ENCODE measurements at regions not wholly inside any gene's neighbourhood (a gene's known extent, or its start where the extent isn't known, plus 50 kb on each side); places are given as distances from the start of the nearest gene placed in this dataset.

DNA sequence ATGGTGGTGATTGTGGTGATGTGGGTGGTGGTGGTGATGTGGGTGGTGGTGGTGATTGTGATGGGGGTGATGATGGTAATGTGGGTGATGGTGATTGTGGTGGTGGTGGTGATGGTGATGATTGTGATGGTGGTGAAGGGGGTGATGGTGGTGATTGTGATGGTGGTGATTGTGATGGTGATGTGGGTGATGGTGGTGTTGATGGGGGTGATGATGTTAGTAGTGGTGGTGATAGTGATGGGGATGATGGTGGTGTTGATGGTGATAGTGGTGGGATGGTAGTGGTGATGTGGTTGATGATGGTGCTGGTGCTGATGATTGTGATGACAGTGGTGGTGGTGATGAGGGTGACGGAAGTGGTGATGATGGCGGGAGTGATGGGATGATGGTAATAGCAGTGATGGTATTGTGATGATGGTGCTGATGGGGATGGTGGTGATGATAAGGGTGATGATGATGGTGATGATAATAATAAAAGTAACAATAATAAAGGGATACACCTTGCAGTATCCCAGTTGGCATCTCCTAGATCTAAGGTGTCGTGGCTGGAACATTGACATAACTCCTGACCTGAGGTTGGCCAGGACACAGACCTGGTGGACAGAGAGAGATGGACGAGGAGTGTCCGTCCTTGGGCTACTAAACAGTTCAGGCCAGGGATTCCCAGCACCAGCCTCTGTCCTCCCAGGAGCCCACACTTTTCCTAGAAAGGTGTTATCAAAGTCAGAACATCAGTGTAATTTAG is 344.5 kb downstream of the SEC14L1 start:
- in situ Hi-C loops (cut with HindIII; ENCODE audit: low pct_unique_long_range_greater_than_20kb, low sequenced_read_pairs), result no loop called here
- DNase-seq (ENCODE audit: low read depth, low spot score), result no peak

DNA sequence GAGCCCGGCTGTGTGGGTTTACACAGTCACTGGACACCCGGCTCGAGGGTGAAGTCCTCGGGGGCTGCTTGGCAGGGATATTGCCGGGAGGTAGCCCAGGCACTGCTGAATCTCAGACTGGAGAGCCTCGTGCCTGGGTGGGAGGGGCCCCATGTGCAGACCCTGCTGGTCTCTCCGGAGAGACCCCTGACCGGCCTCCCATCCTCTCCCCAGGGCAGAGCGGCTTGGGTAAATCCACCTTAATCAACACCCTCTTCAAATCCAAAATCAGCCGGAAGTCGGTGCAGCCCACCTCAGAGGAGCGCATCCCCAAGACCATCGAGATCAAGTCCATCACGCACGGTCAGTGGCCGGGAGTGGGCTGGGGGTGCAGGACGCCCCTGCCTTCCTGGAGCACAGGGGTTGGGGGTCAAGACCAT is 346.5 kb downstream of the SEC14L1 start:
- no peak for DNase-seq (ENCODE audit: low read depth, low spot score)
- in situ Hi-C loops (cut with HindIII; ENCODE audit: low pct_unique_long_range_greater_than_20kb, low sequenced_read_pairs), result no loop called here

DNA sequence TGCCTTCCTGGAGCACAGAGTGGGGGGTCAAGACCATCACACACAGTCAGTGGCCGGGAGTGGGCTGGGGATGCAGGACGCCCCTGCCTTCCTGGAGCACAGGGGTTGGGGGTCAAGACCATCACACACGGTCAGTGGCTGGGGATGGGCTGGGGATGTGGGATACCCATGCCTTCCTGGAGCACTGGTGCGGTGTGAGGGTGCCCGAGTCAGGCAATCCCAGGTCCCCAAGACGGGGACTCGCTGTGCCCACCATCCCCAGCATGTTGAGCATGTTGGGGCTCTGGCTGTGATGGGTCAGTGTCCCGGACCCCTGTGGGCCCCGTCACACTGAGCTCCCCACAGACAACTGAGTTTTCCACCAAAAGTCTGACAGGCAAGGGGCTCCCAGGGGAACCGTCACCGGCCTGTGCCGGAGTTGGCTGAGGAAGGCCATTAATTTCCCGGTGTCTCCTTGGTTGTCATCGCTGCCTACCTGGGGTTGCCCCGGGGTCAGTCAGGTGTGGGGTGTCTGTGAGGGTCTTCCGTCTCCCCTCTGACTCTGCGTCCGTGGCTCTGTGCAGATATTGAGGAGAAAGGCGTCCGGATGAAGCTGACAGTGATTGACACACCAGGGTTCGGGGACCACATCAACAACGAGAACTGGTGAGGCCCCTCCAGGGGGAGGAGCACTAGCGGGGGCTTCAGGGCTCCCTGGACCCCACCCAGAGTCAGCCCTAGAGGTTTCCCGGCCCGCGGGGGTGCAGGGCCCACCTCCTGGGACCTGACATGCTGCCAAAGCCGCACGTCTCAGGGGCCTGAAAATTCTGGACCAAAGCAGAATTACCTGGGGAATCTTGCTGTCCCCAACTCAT is 347.1 kb downstream of the SEC14L1 start:
- DNase-seq (ENCODE audit: low read depth, low spot score), result no peak
- in situ Hi-C loops (cut with HindIII; ENCODE audit: low pct_unique_long_range_greater_than_20kb, low sequenced_read_pairs), result no loop called here

DNA sequence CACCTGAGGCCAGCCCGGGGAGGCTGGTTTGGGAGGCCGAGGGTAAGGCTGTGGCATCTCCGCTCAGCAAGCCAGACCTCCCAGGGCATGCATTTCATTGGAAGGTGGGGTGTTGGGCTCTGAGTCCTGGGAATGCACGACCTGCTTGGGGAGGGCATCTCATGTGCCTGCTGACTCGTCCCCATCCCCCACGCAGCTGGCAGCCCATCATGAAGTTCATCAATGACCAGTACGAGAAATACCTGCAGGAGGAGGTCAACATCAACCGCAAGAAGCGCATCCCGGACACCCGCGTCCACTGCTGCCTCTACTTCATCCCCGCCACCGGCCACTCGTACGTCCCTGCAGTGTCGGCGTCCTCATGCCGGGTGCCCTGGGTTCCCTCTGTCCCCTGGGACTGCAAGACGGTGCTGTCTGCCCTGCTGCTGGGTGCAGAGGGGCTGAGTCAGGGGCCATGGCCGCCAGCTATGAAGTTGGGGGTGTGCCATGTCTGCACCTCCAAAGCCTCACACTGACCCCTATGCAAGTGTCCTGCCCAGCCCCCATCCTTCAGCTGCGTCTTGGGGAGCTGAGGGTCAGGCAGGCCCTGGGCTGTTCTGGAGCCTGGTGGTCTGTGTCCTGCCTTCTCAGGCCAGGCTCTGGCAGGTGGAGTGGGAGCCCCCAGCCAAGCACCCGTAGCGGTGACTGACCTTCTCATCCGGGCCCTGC is 347.9 kb downstream of the SEC14L1 start:
- DNase-seq (ENCODE audit: low read depth, low spot score), result no peak
- in situ Hi-C loops (cut with HindIII; ENCODE audit: low pct_unique_long_range_greater_than_20kb, low sequenced_read_pairs), result no loop called here

DNA sequence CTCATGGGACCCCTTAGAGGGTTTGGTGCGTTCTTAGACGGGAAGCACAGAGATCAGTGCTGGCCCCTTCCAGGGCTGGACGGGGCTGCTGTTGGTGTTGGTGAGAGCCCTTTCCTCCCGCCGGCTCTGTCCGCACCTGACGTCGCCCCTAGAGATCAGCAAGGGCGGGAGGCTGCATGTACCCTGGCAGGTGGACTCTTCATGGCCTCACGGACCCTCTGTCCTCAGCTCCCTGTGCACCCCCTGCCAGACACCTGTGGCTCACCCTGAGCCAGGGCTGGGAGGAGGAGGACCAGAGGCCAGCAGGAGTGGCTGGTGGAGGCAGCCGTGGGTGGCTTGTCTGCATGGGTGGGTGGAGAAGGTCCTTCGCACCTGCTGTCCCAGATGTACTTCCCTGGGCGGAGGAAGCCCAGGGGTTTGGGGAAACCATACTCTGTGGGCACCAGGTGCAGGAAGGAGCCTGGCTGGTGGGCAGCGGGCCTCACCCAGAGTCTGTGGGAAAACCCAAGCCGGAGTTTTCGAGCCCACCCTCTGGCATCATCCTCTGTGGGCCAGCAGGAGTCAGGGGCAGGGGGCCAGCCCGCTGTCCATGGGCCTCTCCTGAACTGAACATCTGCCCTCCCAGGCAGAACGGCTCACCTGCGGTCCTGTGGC is 348.6 kb downstream of the SEC14L1 start:
- in situ Hi-C loops (cut with HindIII; ENCODE audit: low pct_unique_long_range_greater_than_20kb, low sequenced_read_pairs), result no loop called here
- DNase-seq (ENCODE audit: low read depth, low spot score), result no peak

DNA sequence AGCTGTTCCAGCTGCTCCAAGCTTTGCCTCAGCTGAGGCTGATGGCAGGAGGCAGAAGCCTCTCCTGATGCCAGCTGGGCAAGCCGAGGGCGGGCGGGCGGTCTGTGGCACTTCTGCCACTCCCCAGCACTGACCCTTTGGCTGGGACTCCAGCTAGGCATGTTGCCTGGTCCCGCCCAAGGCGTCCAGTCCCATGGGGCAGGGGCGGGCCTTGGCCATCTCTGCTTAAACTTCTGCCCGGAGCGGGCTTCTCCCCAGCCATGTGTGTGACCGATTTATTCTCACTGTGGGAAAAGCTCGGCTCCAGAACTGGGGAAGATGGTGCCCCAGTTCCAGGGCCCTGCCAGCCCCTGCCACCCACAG is 349.1 kb downstream of the SEC14L1 start:
- no peak for DNase-seq (ENCODE audit: low read depth, low spot score)
- in situ Hi-C loops (cut with HindIII; ENCODE audit: low pct_unique_long_range_greater_than_20kb, low sequenced_read_pairs), result no loop called here

DNA sequence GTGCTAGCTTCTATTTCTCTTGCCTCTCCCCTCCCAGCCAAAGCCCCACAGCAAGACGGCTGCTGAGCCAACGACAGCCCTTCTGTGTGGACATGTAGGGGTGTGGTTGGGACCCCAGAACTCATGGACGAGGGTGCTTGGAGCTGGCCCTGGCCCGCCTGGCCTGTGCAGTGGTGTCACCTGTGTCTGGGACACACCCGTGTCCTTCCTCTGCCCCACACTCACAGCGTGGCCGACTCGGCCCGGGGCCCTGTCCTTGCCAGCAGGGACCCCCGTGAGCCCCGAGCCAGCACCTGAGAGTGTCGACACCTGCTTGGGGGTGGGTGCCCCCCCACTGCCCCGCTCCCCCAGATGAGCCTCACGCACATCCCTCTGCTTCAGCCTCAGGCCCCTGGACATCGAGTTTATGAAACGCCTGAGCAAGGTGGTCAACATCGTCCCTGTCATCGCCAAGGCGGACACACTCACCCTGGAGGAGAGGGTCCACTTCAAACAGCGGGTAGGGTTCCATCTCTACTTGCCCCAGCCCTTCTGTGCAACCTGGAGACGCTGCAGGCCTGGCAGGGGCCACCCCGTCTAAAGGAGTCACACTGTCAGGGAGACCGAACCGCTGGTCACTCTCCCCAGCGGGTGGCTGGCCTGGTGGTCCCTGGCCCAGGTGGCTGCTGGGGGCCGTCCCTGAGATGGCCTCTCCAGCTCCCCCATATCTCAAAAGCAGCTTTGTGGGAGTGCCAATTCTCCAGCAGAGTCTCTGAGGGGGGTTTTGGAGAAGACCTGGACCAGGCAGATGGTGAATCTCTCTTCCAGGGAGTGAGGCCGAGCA is 349.8 kb downstream of the SEC14L1 start:
- in situ Hi-C loops (cut with HindIII; ENCODE audit: low pct_unique_long_range_greater_than_20kb, low sequenced_read_pairs), result no loop called here

DNA sequence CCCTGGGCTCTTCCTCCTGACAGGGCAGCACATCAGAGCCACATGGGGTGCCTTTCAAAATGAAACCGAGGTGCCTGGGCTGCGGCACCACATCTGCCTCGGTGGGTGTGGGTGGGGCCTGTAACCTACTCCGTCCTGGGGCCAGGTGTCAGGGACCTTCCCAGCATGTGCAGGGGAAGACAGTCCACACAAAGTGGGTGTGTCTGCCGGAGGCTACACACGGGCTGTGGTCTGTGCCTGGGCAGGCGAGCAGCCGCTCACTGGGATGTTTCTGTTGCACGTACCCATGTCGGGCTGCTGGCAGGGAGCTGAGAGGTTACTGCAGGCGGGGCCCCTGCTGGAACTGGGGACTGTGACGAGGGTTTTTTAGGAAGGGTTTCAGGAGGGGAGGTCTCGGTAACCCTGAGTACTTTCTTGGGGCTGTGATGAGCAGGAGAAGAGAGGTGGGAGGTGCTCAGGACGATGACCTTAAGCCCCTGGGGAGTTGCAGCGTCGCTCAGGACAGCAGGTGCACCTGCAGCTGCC is 351.2 kb downstream of the SEC14L1 start:
- in situ Hi-C loops (cut with HindIII; ENCODE audit: low pct_unique_long_range_greater_than_20kb, low sequenced_read_pairs), result no loop called here
- DNase-seq (ENCODE audit: low read depth, low spot score), result no peak

More for the DNA sequence above, 349.8 kb downstream of the SEC14L1 start:
- no peak for DNase-seq (ENCODE audit: low read depth, low spot score)

DNA sequence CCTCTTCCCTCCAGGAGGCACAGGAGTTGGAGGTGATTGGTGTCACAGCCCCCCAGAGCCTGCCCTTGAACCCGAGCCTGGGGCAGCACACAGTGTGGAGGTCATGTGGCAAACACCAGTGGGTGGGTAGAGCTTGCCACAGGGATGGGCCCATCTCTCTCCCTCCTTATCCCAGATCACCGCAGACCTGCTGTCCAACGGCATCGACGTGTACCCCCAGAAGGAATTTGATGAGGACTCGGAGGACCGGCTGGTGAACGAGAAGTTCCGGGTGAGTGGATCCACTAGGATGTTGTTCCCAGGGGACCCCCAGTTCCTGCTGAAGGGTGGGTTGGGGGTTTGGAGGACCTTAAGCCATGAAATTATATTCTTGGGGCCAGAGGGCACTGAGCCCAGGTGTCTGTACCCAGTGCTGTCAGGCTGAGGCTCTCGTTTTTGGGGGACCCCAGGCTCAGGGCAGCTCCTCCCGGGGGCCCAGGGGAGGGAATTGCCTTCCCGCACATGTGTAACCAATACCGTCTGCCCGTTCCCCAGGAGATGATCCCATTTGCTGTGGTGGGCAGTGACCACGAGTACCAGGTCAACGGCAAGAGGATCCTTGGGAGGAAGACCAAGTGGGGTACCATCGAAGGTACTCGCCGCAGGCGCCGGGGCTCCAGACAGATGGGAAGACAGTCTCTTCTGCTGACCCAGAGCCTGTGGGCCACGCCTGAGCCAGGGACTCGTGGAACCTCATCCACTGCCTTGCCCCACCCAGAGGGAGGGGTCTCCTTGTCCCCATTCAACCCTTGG is 351.9 kb downstream of the SEC14L1 start:
- in situ Hi-C loops (cut with HindIII; ENCODE audit: low pct_unique_long_range_greater_than_20kb, low sequenced_read_pairs), result no loop called here
- DNase-seq (ENCODE audit: low read depth, low spot score), result no peak

DNA sequence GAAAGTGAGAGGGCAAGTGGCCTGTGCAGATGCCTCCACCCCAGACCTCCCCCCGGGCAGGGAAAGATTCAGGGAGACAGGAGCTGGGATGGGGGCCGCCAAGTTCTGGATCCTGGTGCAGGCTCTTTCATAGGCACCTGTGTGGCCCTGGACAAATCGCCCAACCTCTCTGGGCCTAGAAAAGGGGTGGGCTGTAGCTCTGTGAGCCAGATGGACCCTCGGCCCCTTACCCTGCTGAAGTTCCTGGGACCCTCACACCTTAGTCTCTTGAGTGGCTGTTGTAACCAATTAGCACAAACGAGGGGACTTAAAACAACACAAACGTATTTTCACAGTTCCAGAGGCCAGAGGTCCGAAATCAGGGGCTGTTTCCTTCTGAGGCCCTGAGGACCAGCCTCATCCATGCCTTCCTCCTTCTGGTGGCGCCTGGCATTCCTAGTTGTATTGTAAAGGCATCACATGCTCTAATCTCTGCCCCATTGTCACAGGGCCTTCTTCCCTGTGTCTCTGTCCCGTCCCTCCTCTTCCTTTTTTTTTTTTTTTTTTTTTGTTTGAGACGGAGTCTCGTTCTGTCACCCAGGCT is 352.6 kb downstream of the SEC14L1 start:
- in situ Hi-C loops (cut with HindIII; ENCODE audit: low pct_unique_long_range_greater_than_20kb, low sequenced_read_pairs), result no loop called here
- DNase-seq (ENCODE audit: low read depth, low spot score), result no peak

DNA sequence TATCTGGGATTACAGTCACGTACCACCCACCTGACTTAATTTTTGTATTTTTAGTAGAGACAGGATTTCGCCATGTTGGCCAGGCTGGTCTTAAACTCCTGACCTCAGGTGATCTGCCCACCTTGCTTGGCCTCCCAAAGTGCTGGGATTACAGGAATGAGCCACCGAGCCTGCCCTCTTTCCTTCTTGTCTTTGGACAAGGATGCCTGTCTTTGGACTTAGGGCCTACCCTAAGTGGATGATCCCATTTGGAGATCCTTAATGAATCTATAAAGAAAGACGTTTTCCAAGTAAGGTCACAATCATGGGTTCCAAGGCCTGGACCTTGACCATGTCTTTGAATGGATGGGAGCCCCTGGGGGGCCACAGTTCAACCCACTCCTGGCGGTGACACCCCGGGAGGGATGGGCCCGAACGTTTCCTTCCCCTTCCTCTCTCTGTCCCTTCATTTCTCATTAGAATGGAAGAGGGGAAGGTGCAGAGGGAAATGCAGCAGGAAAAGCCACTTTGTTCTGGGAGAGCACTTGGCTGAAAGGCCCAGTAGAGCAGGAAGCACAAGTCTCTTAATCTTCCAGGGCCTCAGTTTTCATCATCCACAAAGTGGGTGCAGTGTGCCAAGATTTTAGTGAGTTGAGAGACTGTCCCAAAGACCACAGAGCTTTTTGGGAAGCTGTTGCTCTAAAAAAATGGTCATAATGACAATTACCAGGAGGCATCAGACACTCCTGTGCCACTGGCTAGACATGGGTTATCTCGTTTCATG is 353.3 kb downstream of the SEC14L1 start:
- in situ Hi-C loops (cut with HindIII; ENCODE audit: low pct_unique_long_range_greater_than_20kb, low sequenced_read_pairs), result no loop called here
- DNase-seq (ENCODE audit: low read depth, low spot score), result no peak

DNA sequence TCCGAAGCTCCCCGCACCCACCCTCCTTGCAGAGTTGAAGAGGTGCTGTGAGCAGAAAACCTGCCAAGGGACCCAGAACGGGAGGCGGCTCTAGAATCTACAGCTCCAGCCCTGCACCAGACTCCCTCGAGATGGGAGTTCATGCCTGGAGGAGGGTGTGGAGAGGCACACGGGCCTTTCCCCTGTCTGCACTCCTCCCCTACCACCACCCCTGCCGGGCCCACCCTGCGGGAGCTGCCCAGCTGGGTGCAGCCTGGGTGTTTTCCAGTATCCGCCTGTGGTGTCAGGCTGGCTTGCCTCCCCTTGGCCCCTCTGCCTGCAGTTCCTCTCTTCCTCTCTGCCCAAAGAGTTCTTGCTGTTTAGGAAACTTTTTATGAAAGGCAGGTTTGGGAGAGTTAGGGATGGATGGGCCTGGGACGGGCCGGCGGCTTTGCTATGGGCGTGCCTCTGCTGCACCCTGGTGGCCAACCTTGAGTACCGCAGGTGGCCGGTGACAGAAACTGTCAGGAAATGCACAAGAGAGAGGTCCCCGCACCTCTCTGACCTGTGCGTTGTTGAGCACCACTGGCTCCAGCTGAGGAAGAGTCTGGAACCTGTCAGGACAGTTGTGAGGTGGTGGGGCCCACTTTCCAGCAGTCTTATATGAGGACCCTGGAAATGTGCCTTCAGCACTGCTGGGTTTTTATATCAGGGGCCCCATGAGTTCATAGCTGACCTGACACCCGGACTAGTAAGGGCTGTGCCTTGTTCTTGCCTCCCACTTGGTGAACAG is 354.1 kb downstream of the SEC14L1 start:
- in situ Hi-C loops (cut with HindIII; ENCODE audit: low pct_unique_long_range_greater_than_20kb, low sequenced_read_pairs), result no loop called here
- peak; percentile 91 for DNase-seq (ENCODE audit: low read depth, low spot score)

DNA sequence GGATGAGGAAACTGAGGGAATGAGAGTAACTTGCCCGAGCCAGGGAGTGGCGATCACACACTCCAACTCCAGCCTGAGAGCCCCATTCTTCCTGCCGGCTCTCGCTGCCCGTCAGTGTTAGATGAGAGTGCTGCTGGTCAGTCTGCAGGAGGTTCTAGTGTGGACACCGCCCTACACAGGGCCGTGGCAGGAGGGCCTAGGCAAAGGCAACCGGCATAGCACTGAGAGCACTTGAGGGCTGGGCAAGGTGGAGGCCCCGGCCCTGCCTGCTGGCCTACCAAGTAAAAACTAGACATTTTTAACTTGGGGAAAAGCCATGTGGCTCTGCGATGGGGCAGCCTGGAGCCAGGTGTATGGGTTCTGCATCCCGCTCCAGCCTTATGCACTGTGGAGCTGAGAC is 354.8 kb downstream of the SEC14L1 start:
- in situ Hi-C loops (cut with HindIII; ENCODE audit: low pct_unique_long_range_greater_than_20kb, low sequenced_read_pairs), result no loop called here
- no peak for DNase-seq (ENCODE audit: low read depth, low spot score)

DNA sequence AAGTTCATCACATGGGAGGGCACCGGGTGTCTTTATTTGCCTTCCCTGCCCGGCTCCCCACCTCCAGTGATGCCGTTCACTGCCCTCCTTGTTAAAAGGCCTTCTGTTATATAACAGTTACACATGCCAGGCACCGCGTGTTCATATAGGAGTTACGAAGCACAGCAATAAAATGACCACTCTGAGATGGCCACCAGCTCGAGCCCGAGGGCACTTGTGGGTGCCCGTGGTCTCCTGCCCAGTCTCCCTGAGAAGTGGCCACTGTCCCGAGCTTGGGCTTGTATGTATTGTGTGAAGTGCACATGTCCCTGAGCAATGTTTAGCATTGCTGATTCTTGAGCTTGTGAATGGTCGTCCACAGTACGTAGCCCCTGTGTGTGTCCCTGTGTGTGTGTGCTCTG is 355.6 kb downstream of the SEC14L1 start:
- in situ Hi-C loops (cut with HindIII; ENCODE audit: low pct_unique_long_range_greater_than_20kb, low sequenced_read_pairs), result no loop called here
- DNase-seq (ENCODE audit: low read depth, low spot score), result no peak
